CD4-positive, alpha-beta T cell (primary cell): ENCODE measurements at regions not wholly inside any gene's neighbourhood (a gene's known extent, or its start where the extent isn't known, plus 50 kb on each side); places are given as distances from the start of the nearest gene placed in this dataset.

Experiments used
- ATAC-seq: fragments of 200-7000 bp; cut with Tn5 transposase; one replicate; pipeline ENCODE4 v1.10.0; 2022; ENCODE audit warnings: mild to moderate bottlenecking; ENCODE audit not compliant: poor library complexity
- CTCF ChIA-PET: fragments of 350-600 bp; sonication (Branson Sonifier 250); formaldehyde crosslinking; loops from one replicate; lab custom pipeline; 2021; ENCODE audit warnings: antibody characterized with exemption, inconsistent platforms; lab: Charles Lee
- POLR2A ChIA-PET: fragments of 350-600 bp; sonication (Branson Sonifier 250); formaldehyde crosslinking; loops from one replicate; lab custom pipeline; 2021; ENCODE audit warnings: antibody characterized with exemption, inconsistent platforms; lab: Charles Lee
- DNase-seq, 14 experiments: peaks; one replicate each; pipeline ENCODE4 v3.0.0-alpha.2; 2013 to 2020; ENCODE audit warnings: mixed read lengths in 2 of 14
- H3K27ac ChIP-seq, 2 donors: one replicate each; pipeline versions ENCODE4 v1.5.1 to v1.7.0; 2013; ENCODE audit warnings: low read length in 2 of 2, low read depth in 1 of 2, mild to moderate bottlenecking in 1 of 2
- H3K27me3 ChIP-seq, 2 experiments: 1 replicate in 1 of 2; 2 replicates in 1 of 2; pipeline versions ENCODE4 v1.6.1 to v1.7.0; 2013; ENCODE audit warnings: low read length in 2 of 2, control low read depth in 1 of 2, mild to moderate bottlenecking in 1 of 2, moderate library complexity in 1 of 2; ENCODE audit not compliant: insufficient read depth in 2 of 2, control insufficient read depth in 1 of 2
- H3K36me3 ChIP-seq: one replicate; pipeline ENCODE4 v1.6.1; 2013; ENCODE audit warnings: low read length, control low read depth; ENCODE audit not compliant: insufficient read depth
- H3K4me1 ChIP-seq: one replicate; pipeline ENCODE4 v1.6.1; 2013; ENCODE audit warnings: low read length, control low read depth; ENCODE audit not compliant: insufficient read depth
- H3K4me3 ChIP-seq: one replicate; pipeline ENCODE4 v1.5.1; 2013; ENCODE audit warnings: mild to moderate bottlenecking, low read length, moderate library complexity
- H3K9me3 ChIP-seq, 2 experiments: 1 replicate in 1 of 2; 2 replicates in 1 of 2; pipeline versions ENCODE4 v1.6.1 to v1.7.0; 2013; ENCODE audit warnings: low read length in 2 of 2, mild to moderate bottlenecking in 2 of 2, control low read depth in 1 of 2, moderate library complexity in 1 of 2; ENCODE audit not compliant: control insufficient read depth in 1 of 2, insufficient read depth in 1 of 2
- H3K27ac Mint-ChIP-seq: one replicate; pipeline ENCODE4 v1.8.0; 2020; ENCODE audit warnings: mixed read lengths
- H3K27me3 Mint-ChIP-seq: one replicate; pipeline ENCODE4 v1.8.0; 2021; ENCODE audit warnings: mixed read lengths
- H3K36me3 Mint-ChIP-seq: one replicate; pipeline ENCODE4 v1.8.0; 2021; ENCODE audit warnings: low read depth, mixed read lengths
- H3K4me1 Mint-ChIP-seq: one replicate; pipeline ENCODE4 v1.8.0; 2021; ENCODE audit warnings: low read depth, mixed read lengths
- H3K4me3 Mint-ChIP-seq: one replicate; pipeline ENCODE4 v1.8.0; 2020; ENCODE audit warnings: mild to moderate bottlenecking, mixed read lengths
- H3K9me3 Mint-ChIP-seq: one replicate; pipeline ENCODE4 v1.8.0; 2020; ENCODE audit warnings: mixed read lengths
- CTCF ChIP-seq: fragments of 200-600 bp; IDR thresholded peaks from one replicate; pipeline ENCODE4 v1.8.0; 2022; ENCODE audit warnings: antibody characterized with exemption, mild to moderate bottlenecking
- intact Hi-C, 2 experiments: fragments of 100-400 bp; cut with DNase I in 1 of 2; cut with micrococcal nuclease in 1 of 2; formaldehyde crosslinking; loops; one replicate each; pipeline versions ENCODE4 v1.15.1 to v1.9.0; 2023 to 2025; cut with DNase I, micrococcal nuclease

GRCh38 chr7:33669251-33669670, 236.1 kb upstream of the BMPER start:
- peaks cover 2% of the 10 kb centered on the region for H3K9me3 Mint-ChIP-seq
- ChIA-PET CTCF (no interaction called here), POLR2A (no interaction called here)
- no peaks in the 10 kb centered on the region for H3K4me1 Mint-ChIP-seq
- no peak for TF ChIP-seq CTCF
- Histone ChIP-seq H3K36me3 (no peaks in the 10 kb centered on the region), H3K27ac (no peak overlapping the region), H3K27me3 (no peaks in the 10 kb centered on the region), H3K9me3 (no peaks in the 10 kb centered on the region), H3K4me3 (no peak overlapping the region), H3K4me1 (no peaks in the 10 kb centered on the region)
- ATAC-seq (no peak), DNase-seq (no peak)
- intact Hi-C loops: no loop called here
- H3K27ac Mint-ChIP-seq: no peak overlapping the region
- no peak overlapping the region for H3K4me3 Mint-ChIP-seq
- no peaks in the 10 kb centered on the region for H3K27me3 Mint-ChIP-seq
- H3K36me3 Mint-ChIP-seq: peaks cover 12% of the 10 kb centered on the region

GRCh38 chr7:33671531-33672262, 233.6 kb upstream of the BMPER start:
- Histone ChIP-seq H3K36me3 (no peaks in the 10 kb centered on the region), H3K4me1 (no peaks in the 10 kb centered on the region), H3K27ac (no peak overlapping the region), H3K27me3 (no peaks in the 10 kb centered on the region), H3K4me3 (no peak overlapping the region), H3K9me3 (no peaks in the 10 kb centered on the region)
- Mint-ChIP-seq H3K4me1 (no peaks in the 10 kb centered on the region), H3K4me3 (no peak overlapping the region), H3K9me3 (no peaks in the 10 kb centered on the region), H3K36me3 (peaks cover 4% of the 10 kb centered on the region), H3K27ac (no peak overlapping the region), H3K27me3 (no peaks in the 10 kb centered on the region)
- POLR2A ChIA-PET: no interaction called here
- intact Hi-C loops: no loop called here
- TF ChIP-seq CTCF: no peak
- ATAC-seq (no peak), DNase-seq (no peak)
- CTCF ChIA-PET: no interaction called here

GRCh38 chr7:33673029-33673700, 232.2 kb upstream of the BMPER start:
- ATAC-seq: no peak
- no peaks in the 10 kb centered on the region for H3K4me1 ChIP-seq
- intact Hi-C loops: no loop called here
- H3K4me3 ChIP-seq: no peak overlapping the region
- Mint-ChIP-seq H3K4me3 (no peak overlapping the region), H3K4me1 (no peaks in the 10 kb centered on the region), H3K9me3 (no peaks in the 10 kb centered on the region), H3K27me3 (no peaks in the 10 kb centered on the region), H3K27ac (no peak overlapping the region), H3K36me3 (no peaks in the 10 kb centered on the region)
- ChIA-PET CTCF (no interaction called here), POLR2A (no interaction called here)
- H3K36me3 ChIP-seq: no peaks in the 10 kb centered on the region
- no peak for DNase-seq
- no peak overlapping the region for H3K27ac ChIP-seq
- no peak for TF ChIP-seq CTCF
- H3K9me3 ChIP-seq: no peaks in the 10 kb centered on the region
- no peaks in the 10 kb centered on the region for H3K27me3 ChIP-seq
